ENCODE measurements at regions not wholly inside any gene's neighbourhood (a gene's known extent, or its start where the extent isn't known, plus 50 kb on each side); places are given as distances from the start of the nearest gene placed in this dataset.

DNA sequence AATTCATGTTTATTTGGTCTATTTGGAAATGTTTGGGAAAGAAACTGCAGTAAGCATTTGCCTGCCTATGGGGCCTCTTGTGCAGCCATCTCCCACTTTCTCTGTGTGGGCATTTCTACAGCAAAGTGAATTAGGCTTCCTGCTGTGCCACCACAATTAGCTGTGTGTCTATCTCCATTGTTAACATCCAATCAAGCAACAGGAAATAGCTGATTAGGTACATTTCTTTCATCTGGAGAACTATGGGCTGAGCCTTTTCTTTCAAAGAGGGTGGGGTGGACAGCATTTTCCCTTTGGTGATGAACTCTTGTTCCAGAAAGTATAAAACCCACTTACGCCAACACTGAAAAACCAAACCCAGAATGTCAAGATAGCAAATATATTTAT is 640.0 kb downstream of the ACTR3B start:
- 85 to 100% (median 95%) methylated on average over 1 of the region's 1 CpG for WGBS, 5 donors
- TF ChIP-seq, protein P1, sequence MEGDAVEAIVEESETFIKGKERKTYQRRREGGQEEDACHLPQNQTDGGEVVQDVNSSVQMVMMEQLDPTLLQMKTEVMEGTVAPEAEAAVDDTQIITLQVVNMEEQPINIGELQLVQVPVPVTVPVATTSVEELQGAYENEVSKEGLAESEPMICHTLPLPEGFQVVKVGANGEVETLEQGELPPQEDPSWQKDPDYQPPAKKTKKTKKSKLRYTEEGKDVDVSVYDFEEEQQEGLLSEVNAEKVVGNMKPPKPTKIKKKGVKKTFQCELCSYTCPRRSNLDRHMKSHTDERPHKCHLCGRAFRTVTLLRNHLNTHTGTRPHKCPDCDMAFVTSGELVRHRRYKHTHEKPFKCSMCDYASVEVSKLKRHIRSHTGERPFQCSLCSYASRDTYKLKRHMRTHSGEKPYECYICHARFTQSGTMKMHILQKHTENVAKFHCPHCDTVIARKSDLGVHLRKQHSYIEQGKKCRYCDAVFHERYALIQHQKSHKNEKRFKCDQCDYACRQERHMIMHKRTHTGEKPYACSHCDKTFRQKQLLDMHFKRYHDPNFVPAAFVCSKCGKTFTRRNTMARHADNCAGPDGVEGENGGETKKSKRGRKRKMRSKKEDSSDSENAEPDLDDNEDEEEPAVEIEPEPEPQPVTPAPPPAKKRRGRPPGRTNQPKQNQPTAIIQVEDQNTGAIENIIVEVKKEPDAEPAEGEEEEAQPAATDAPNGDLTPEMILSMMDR (IDR thresholded peaks at IDR 0.05 in 8 of 11, conservative IDR thresholded peaks at IDR 0.05 in 3 of 11), result no peak
- TF ChIP-seq POLR2AphosphoS5 (IDR thresholded peaks at IDR 0.05) (no peak), POLR2A (IDR thresholded peaks at IDR 0.05) (no peak)
- Histone ChIP-seq H3K4me1 (no peaks in the 10 kb centered on the region), H3K36me3 (no peaks in the 10 kb centered on the region), H3K4me3 (no peak overlapping the region), H3K27me3 (replicated peaks in 1 of 7) (no peaks in the 10 kb centered on the region), H3K9me3 (peaks cover 0 to 16% (median 0%) of the 10 kb centered on the region in 8 donors), H3K27ac (no peak overlapping the region)
- DNase-seq, result no peak
- intact Hi-C loops (cut with DNase I; ENCODE audit: low total_unique reads), result no loop called here

DNA sequence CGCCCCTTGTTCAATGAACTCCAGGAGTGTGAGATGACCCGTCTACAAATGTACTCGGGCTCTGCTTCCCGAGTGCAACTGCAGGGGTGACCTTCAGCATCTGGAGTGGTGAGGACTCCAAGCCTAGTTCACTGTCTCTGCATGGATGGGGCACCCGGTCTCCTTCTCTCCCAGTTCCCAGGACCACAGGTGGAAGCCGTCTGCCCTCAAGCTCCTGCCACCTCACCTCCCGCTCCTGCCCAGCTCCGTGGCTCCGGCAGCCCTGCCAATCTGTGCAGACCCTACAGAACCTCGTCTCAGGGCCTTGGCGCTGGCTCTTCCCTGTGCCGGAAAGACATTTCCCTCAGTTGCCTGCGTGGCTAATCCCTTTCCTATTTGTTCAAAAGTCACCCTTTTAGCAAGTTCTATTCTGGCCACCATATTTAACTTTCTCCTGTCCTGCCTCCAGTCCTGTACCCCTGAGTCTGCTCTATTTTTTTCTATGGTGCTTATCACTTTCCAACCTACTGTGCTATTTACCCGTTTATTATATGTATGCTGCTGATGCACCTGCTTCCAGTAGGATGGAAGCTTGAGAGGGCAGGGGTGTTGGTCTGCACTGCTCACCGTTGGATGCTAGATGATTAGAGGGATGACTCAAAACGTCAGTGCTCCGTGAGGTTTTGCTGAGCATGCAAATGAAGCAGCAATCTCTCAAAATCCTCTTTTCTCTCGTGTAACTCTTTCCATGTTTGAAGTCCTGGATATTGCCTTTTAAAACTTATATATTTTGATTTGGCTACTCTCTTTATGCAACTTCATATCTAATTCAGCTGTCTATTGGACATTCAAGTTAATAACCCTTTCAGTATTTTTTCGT is 641.4 kb downstream of the ACTR3B start:
- H3K4me3 ChIP-seq, result no peak overlapping the region
- no peaks in the 10 kb centered on the region for H3K4me1 ChIP-seq
- no peaks in the 10 kb centered on the region for H3K27me3 ChIP-seq (replicated peaks in 1 of 7)
- intact Hi-C loops (cut with DNase I; ENCODE audit: low total_unique reads), result no loop called here
- H3K36me3 ChIP-seq, result no peaks in the 10 kb centered on the region
- 82 to 92% (median 89%) methylated on average over 19 of the region's 19 CpGs for WGBS, 5 donors
- TF ChIP-seq, protein P1 (IDR thresholded peaks at IDR 0.05 in 8 of 11, conservative IDR thresholded peaks at IDR 0.05 in 3 of 11), result no peak
- TF ChIP-seq POLR2A (IDR thresholded peaks at IDR 0.05), result no peak
- TF ChIP-seq POLR2AphosphoS5 (IDR thresholded peaks at IDR 0.05), result no peak
- DNase-seq, result no peak
- H3K9me3 ChIP-seq, result peaks cover 0 to 7% (median 0%) of the 10 kb centered on the region in 8 donors
- no peak overlapping the region for H3K27ac ChIP-seq

DNA sequence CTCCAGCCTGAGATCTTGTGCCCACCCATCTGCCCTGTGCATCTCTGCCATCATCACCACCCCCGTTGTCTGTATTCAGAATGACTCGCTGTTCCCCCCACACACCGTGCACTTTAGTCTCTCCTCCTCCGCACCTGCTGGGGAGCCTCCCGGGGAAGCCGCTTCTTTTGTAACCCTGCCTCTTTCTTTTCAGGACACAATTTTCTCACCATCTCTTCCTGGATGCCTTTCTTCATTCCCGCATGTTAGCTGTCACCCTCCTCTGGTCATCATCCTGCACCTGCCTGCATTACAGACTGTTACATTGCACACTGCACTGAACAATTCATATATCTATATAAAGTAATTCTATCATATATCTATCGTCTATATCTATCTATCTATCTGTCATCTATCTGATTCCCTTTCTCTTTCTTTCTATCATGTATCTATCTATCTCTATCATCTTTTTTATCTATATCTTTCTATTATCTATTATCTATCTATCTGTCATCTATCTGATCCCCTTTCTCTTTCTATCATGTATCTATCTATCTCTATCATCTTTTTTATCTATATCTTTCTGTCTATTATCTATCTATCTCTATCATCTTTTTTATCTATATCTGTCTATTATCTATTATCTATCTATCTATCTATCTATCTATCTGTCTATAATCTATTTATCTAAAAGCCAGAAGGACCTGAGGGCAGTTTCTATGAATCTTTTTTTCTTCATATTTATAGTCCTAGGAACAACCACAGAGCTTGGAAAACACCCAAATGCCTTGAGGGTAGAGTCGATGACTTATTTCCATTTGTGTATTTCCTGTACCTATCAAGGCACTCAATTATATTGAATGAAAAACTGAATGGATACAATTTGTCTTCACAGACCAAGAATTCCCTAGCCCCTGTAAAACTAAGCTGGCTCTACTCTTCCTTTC is 642.5 kb downstream of the ACTR3B start:
- Histone ChIP-seq H3K4me1 (no peaks in the 10 kb centered on the region), H3K27me3 (replicated peaks in 1 of 7) (no peaks in the 10 kb centered on the region), H3K36me3 (no peaks in the 10 kb centered on the region), H3K27ac (no peak overlapping the region), H3K9me3 (peaks cover 0 to 3% (median 0%) of the 10 kb centered on the region in 8 donors), H3K4me3 (no peak overlapping the region)
- 81 to 93% (median 89%) methylated on average over 9 of the region's 9 CpGs for WGBS, 5 donors
- TF ChIP-seq, protein P1 (IDR thresholded peaks at IDR 0.05 in 8 of 11, conservative IDR thresholded peaks at IDR 0.05 in 3 of 11), result no peak
- TF ChIP-seq POLR2AphosphoS5 (IDR thresholded peaks at IDR 0.05) (no peak), POLR2A (IDR thresholded peaks at IDR 0.05) (no peak)
- no peak for DNase-seq
- intact Hi-C loops (cut with DNase I; ENCODE audit: low total_unique reads), result no loop called here

Measured in spleen (tissue), 11 donors.